Liver (tissue), 8 donors: ENCODE measurements at regions not wholly inside any gene's neighbourhood (a gene's known extent, or its start where the extent isn't known, plus 50 kb on each side); places are given as distances from the start of the nearest gene placed in this dataset.

ENCODE experiments used
- DNase-seq: peaks from one replicate; pipeline ENCODE4 v3.0.0-alpha.2; 2017; ENCODE audit warnings: low spot score
- H3K27ac ChIP-seq, 2 donors: one replicate each; pipeline ENCODE4 v1.7.0; 2013; ENCODE audit warnings: inconsistent platforms in 2 of 2, low read length in 2 of 2, control low read depth in 1 of 2, low read depth in 1 of 2, mild to moderate bottlenecking in 1 of 2
- H3K27me3 ChIP-seq, 4 donors: one replicate each; pipeline versions ENCODE4 v1.6.1 to v1.7.0; 2013; ENCODE audit warnings: low read length in 3 of 4, inconsistent platforms in 1 of 4, mild to moderate bottlenecking in 1 of 4, moderate library complexity in 1 of 4; ENCODE audit not compliant: control insufficient read depth in 4 of 4, insufficient read depth in 4 of 4
- H3K36me3 ChIP-seq, 4 donors: one replicate each; pipeline versions ENCODE4 v1.6.1 to v1.7.0; 2013; ENCODE audit warnings: low read length in 3 of 4, mild to moderate bottlenecking in 3 of 4, low read depth in 1 of 4, moderate library complexity in 1 of 4; ENCODE audit not compliant: control insufficient read depth in 4 of 4, insufficient read depth in 3 of 4
- H3K4me1 ChIP-seq, 4 donors: one replicate each; pipeline versions ENCODE4 v1.6.1 to v1.7.0; 2013; ENCODE audit warnings: low read length in 3 of 4, mild to moderate bottlenecking in 3 of 4, moderate library complexity in 1 of 4; ENCODE audit not compliant: control insufficient read depth in 4 of 4, insufficient read depth in 4 of 4
- H3K4me3 ChIP-seq, 3 donors: one replicate each; pipeline versions ENCODE4 v1.6.1 to v1.7.0; 2013; ENCODE audit warnings: low read length in 3 of 3, control low read depth in 1 of 3, low read depth in 1 of 3, mild to moderate bottlenecking in 1 of 3
- H3K9ac ChIP-seq, 2 donors: one replicate each; pipeline ENCODE4 v1.7.0; 2013; ENCODE audit warnings: low read length in 2 of 2, mild to moderate bottlenecking in 2 of 2, moderate library complexity in 2 of 2, control low read depth in 1 of 2, low read depth in 1 of 2
- H3K9me3 ChIP-seq, 4 donors: one replicate each; pipeline versions ENCODE4 v1.6.1 to v1.7.0; 2013; ENCODE audit warnings: low read length in 3 of 4; ENCODE audit not compliant: control insufficient read depth in 4 of 4
- CTCF ChIP-seq: fragments of 150-350 bp; IDR thresholded peaks from 2 replicates; pipeline ENCODE4 v1.5.1; 2017; ENCODE audit warnings: improper control_type of control experiment, low read depth, low read length; ENCODE audit not compliant: missing input control
- EGR1 ChIP-seq, 2 donors: IDR thresholded peaks; 2 replicates each; pipeline ENCODE4 v1.6.1; 2016 to 2018; ENCODE audit warnings: antibody characterized with exemption in 2 of 2, low read depth in 2 of 2
- GABPA ChIP-seq, 2 donors: IDR thresholded peaks in 1 of 2; conservative IDR thresholded peaks in 1 of 2; 2 replicates each; pipeline ENCODE4 v1.6.1; 2016; ENCODE audit warnings: antibody characterized with exemption in 2 of 2, mild to moderate bottlenecking in 1 of 2, moderate library complexity in 1 of 2
- HNF4A ChIP-seq, 2 donors: conservative IDR thresholded peaks; 2 replicates each; pipeline ENCODE4 v1.6.1; 2016; ENCODE audit warnings: antibody characterized with exemption in 2 of 2, mild to moderate bottlenecking in 2 of 2
- HNF4G ChIP-seq: IDR thresholded peaks from 2 replicates; pipeline ENCODE4 v1.6.1; 2016; ENCODE audit warnings: antibody characterized with exemption
- MAX ChIP-seq: IDR thresholded peaks from 2 replicates; pipeline ENCODE4 v1.6.1; 2016; ENCODE audit warnings: antibody characterized with exemption
- NR2F2 ChIP-seq: IDR thresholded peaks from 2 replicates; pipeline ENCODE4 v1.6.1; 2016; ENCODE audit warnings: antibody characterized with exemption
- RAD21 ChIP-seq, 2 donors: IDR thresholded peaks; 2 replicates each; pipeline ENCODE4 v1.6.1; 2016; ENCODE audit warnings: antibody characterized with exemption in 2 of 2, mild to moderate bottlenecking in 2 of 2
- REST ChIP-seq: IDR thresholded peaks from 2 replicates; pipeline ENCODE4 v1.6.1; 2016; ENCODE audit warnings: antibody characterized with exemption, mild to moderate bottlenecking
- RXRA ChIP-seq, 2 donors: IDR thresholded peaks; 2 replicates each; pipeline ENCODE4 v1.6.1; 2017 to 2018; ENCODE audit warnings: antibody characterized with exemption in 2 of 2, mild to moderate bottlenecking in 1 of 2
- SP1 ChIP-seq: IDR thresholded peaks from 2 replicates; pipeline ENCODE4 v1.6.1; 2018; ENCODE audit warnings: antibody characterized with exemption, mild to moderate bottlenecking
- TAF1 ChIP-seq: conservative IDR thresholded peaks from 2 replicates; pipeline ENCODE4 v1.6.1; 2016; ENCODE audit warnings: antibody characterized with exemption, mild to moderate bottlenecking
- WGBS: extraction: QIAGEN DNeasy Blood & Tissue Kit; methylation state at CpG from one replicate; pipeline ENCODE4 v1.1.7; 2013; 5-methylcytosine and 5-hydroxymethylcytosine counted together
- donor health status: healthy.
- donor health status: healthy.
- donor health status: healthy.
- donor health status: healthy.
- donor health status: healthy.

GRCh38 chr5:28402590-28403301, 1364.4 kb upstream of the CDH9 start:
- whole genome bisulfite sequencing, result 70% methylated on average over 3 of the region's 3 CpGs
- no peak overlapping the region for H3K4me3 ChIP-seq
- no peaks in the 10 kb centered on the region for H3K36me3 ChIP-seq
- TF ChIP-seq REST (no peak), TAF1 (no peak)
- no peaks in the 10 kb centered on the region for H3K9me3 ChIP-seq
- H3K4me1 ChIP-seq, result no peaks in the 10 kb centered on the region
- H3K27me3 ChIP-seq, result no peaks in the 10 kb centered on the region
- no peak for DNase-seq
- no peak overlapping the region for H3K27ac ChIP-seq
- H3K9ac ChIP-seq, result no peak overlapping the region

- no peak overlapping the region for H3K27ac ChIP-seq
- H3K36me3 ChIP-seq, result no peaks in the 10 kb centered on the region
- DNase-seq, result no peak
- H3K9me3 ChIP-seq, result no peaks in the 10 kb centered on the region
- TF ChIP-seq HNF4G (no peak), EGR1 (IDR thresholded peaks at IDR 0.05; ENCODE audit: low read depth in 2 of 2) (no peak), RAD21 (IDR thresholded peaks at IDR 0.05) (no peak), REST (no peak), HNF4A (conservative IDR thresholded peaks at IDR 0.05) (no peak), RXRA (IDR thresholded peaks at IDR 0.05) (no peak), TAF1 (no peak), SP1 (no peak), GABPA (IDR thresholded peaks at IDR 0.05 in 1 of 2, conservative IDR thresholded peaks at IDR 0.05 in 1 of 2) (no peak)
- H3K9ac ChIP-seq, result no peak overlapping the region
- H3K4me1 ChIP-seq, result no peaks in the 10 kb centered on the region
- H3K4me3 ChIP-seq, result no peak overlapping the region
- WGBS, result 82% methylated on average over 2 of the region's 2 CpGs
- no peaks in the 10 kb centered on the region for H3K27me3 ChIP-seq
Measured at GRCh38 chr5:28400076-28400475, 1361.7 kb upstream of the CDH9 start.

- Histone ChIP-seq H3K4me3 (no peak overlapping the region), H3K9me3 (no peaks in the 10 kb centered on the region), H3K9ac (no peak overlapping the region), H3K36me3 (no peaks in the 10 kb centered on the region), H3K27me3 (no peaks in the 10 kb centered on the region), H3K4me1 (no peaks in the 10 kb centered on the region), H3K27ac (no peak overlapping the region)
- DNase-seq, result no peak
- TF ChIP-seq REST (no peak), CTCF (no peak), MAX (no peak), EGR1 (IDR thresholded peaks at IDR 0.05; ENCODE audit: low read depth in 2 of 2) (no peak), RXRA (IDR thresholded peaks at IDR 0.05) (no peak), RAD21 (IDR thresholded peaks at IDR 0.05) (no peak), GABPA (IDR thresholded peaks at IDR 0.05 in 1 of 2, conservative IDR thresholded peaks at IDR 0.05 in 1 of 2) (no peak), NR2F2 (no peak)
Measured at GRCh38 chr5:28399211-28399610, 1360.8 kb upstream of the CDH9 start.
